GM12865 (cell line): ENCODE measurements at regions not wholly inside any gene's neighbourhood (a gene's known extent, or its start where the extent isn't known, plus 50 kb on each side); places are given as distances from the start of the nearest gene placed in this dataset.
"Not testable (repeated sequence)": the region's sequence is repeated elsewhere in the genome, so short reads cannot be mapped to it uniquely, and the experiment has no call there.

Source experiments
- DNase-seq: peaks from one replicate; pipeline ENCODE4 v3.0.0; 2010; ENCODE audit warnings: low read depth
- H3K4me3 ChIP-seq: 2 replicates; pipeline ENCODE4 v1.5.1; 2011; ENCODE audit warnings: mild to moderate bottlenecking, low read depth, low read length, control low read depth
- TF ChIP-seq, protein P1 (sequence below): IDR thresholded peaks from 2 replicates; pipeline ENCODE4 v1.5.1; 2011; ENCODE audit warnings: low read length, control low read depth, low read depth, inconsistent platforms; ENCODE audit not compliant: insufficient read depth; ENCODE audit errors: missing control alignments

- TF ChIP-seq, protein P1, sequence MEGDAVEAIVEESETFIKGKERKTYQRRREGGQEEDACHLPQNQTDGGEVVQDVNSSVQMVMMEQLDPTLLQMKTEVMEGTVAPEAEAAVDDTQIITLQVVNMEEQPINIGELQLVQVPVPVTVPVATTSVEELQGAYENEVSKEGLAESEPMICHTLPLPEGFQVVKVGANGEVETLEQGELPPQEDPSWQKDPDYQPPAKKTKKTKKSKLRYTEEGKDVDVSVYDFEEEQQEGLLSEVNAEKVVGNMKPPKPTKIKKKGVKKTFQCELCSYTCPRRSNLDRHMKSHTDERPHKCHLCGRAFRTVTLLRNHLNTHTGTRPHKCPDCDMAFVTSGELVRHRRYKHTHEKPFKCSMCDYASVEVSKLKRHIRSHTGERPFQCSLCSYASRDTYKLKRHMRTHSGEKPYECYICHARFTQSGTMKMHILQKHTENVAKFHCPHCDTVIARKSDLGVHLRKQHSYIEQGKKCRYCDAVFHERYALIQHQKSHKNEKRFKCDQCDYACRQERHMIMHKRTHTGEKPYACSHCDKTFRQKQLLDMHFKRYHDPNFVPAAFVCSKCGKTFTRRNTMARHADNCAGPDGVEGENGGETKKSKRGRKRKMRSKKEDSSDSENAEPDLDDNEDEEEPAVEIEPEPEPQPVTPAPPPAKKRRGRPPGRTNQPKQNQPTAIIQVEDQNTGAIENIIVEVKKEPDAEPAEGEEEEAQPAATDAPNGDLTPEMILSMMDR = no peak
- H3K4me3 ChIP-seq = no peak overlapping the region
These were observed 638.8 kb downstream of the LRRC70 start for GRCh38 chr5:63217422-63217821.

GRCh38 chr5:63213256-63213655 is 634.6 kb downstream of the LRRC70 start:
- DNase-seq = no peak
- TF ChIP-seq, protein P1 = no peak
- no peak overlapping the region for H3K4me3 ChIP-seq

More at GRCh38 chr5:63217422-63217821, 638.8 kb downstream of the LRRC70 start:
- DNase-seq = no peak

DNA sequence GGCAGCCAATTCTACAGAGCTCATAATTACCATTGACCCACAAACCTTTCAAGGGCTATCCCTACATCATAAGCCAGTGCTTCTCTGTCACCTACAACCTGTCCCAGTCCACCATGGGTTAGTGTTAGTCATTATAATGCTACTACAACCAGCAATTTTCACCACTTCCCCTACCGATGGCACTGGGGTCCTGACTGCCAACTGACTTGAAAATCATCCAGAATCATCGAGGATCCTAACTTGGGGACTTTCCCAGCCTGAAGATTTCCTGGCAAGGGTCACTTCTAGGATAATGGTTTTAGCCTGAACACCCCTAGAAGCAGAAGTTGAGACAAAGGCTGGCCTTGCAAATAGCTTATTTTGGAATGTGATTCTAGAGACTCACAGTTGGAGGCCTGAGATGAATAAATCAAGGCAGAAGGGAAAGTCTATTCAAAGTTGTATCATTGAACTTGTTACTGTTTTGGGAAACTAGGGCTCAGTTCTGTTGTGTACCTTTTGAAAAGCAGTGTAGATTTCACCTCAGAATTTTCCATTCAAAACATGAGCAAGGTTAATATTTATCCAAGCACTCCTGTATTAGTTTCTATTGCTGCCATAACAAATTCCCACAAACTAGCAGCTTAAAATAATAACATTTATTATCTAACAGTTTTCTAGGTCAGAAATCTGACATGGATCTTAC is 633.0 kb downstream of the LRRC70 start:
- no peak for DNase-seq
- no peak overlapping the region for H3K4me3 ChIP-seq
- TF ChIP-seq, protein P1 = no peak

GRCh38 chr5:63205976-63206375 is 627.4 kb downstream of the LRRC70 start:
- TF ChIP-seq, protein P1 = no peak
- H3K4me3 ChIP-seq = no peak overlapping the region
- DNase-seq = no peak

DNA sequence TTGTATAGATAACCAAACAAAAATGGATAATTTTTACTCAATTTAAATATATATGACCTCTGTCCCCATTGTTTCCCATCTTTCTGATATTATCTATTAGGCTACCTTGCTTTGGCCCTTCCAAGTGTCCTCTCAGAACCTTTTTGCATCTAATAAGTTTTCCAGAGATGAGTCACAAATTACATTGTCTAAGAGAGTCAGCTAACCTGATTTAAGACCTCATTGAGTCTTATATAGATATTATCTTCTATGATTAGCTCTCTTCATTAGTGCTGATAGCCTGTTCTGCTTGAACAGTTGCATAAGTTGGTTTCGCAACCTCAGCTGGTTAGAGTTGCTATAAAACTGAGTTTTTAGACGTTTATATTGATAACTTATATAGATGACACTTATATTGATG is 623.1 kb downstream of the LRRC70 start:
- no peak for DNase-seq
- TF ChIP-seq, protein P1 = no peak
- H3K4me3 ChIP-seq = no peak overlapping the region

DNA sequence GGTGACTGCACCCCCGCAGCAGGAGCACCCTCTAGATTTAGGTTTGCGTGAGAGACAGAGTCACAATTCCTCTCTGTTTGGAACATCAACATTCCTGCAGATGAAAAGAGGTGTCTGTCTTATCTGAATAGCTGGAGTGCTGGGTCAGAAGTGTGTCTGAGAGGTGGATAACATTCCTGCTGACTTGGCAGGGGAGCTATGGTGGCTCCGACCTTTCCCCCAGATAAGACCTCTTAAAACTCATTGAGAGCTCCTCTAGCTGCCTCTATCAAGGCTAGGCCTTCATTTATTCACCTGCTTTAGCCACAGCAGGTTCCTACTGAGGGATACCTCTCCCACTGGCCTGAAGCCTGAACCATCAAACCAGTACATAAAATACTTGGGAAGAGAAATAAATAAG is 615.5 kb downstream of the LRRC70 start:
- H3K4me3 ChIP-seq = no peak overlapping the region
- TF ChIP-seq, protein P1 = no peak
- DNase-seq = no peak

DNA sequence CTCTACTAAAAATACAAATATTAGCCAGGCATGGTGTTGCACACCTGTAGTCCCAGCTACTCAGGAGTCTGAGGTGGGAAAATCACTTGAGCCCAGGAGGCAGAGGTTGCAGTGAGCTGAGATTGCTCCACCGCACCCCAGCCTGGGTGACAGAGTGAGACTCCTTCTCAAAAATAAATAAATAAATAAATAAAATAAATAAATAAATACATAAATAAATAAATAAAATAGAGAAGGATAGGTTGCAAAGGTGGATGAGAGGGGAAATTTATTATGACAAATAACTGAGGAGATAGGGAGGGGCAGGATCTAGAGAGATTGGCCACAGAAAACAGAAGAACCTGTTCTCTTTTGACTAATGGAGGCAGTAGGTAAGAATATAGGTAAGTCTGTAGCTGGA is 601.6 kb downstream of the LRRC70 start:
- DNase-seq, H3K4me3 ChIP-seq: not testable (repeated sequence)
